Ectodermal cell (in vitro differentiated cells): ENCODE measurements at regions not wholly inside any gene's neighbourhood (a gene's known extent, or its start where the extent isn't known, plus 50 kb on each side); places are given as distances from the start of the nearest gene placed in this dataset.

Experiments
- H3K27ac ChIP-seq: 2 replicates; pipeline ENCODE4 v1.7.0; 2013; ENCODE audit warnings: mild to moderate bottlenecking, low read depth, low read length; ENCODE audit not compliant: insufficient read depth, poor library complexity, severe bottlenecking
- H3K27me3 ChIP-seq: 2 replicates; pipeline ENCODE4 v1.7.0; 2013; ENCODE audit warnings: mild to moderate bottlenecking, low read length; ENCODE audit not compliant: insufficient read depth, control insufficient read depth, poor library complexity, severe bottlenecking
- H3K36me3 ChIP-seq: one replicate; pipeline ENCODE4 v1.7.0; 2013; ENCODE audit warnings: low read length; ENCODE audit not compliant: control insufficient read depth, insufficient read depth
- H3K4me1 ChIP-seq: one replicate; pipeline ENCODE4 v1.7.0; 2013; ENCODE audit warnings: low read length; ENCODE audit not compliant: control insufficient read depth, insufficient read depth
- H3K4me3 ChIP-seq: 2 replicates; pipeline ENCODE4 v1.7.0; 2013; ENCODE audit warnings: low read depth, low read length, control low read depth; ENCODE audit not compliant: insufficient read depth
- H3K9me3 ChIP-seq: 2 replicates; pipeline ENCODE4 v1.7.0; 2013; ENCODE audit warnings: mild to moderate bottlenecking, low read length, moderate library complexity; ENCODE audit not compliant: control insufficient read depth
- WGBS, 2 experiments: methylation state at CpG; one replicate each; pipeline ENCODE4 v1.1.7; 2013; ENCODE audit warnings: missing lambda C conversion rate in 2 of 2; 5-methylcytosine and 5-hydroxymethylcytosine counted together

GRCh38 chr5:156124708-156125107, 202.3 kb upstream of the SGCD start:
- H3K9me3 ChIP-seq = no peaks in the 10 kb centered on the region
- H3K36me3 ChIP-seq = no peaks in the 10 kb centered on the region
- no peaks in the 10 kb centered on the region for H3K4me1 ChIP-seq
- no peaks in the 10 kb centered on the region for H3K27me3 ChIP-seq
- no peak overlapping the region for H3K4me3 ChIP-seq
- 83 to 94% methylated on average over 1 of the region's 1 CpG for WGBS, 2 experiments
- no peak overlapping the region for H3K27ac ChIP-seq

GRCh38 chr5:156125118-156125517, 201.8 kb upstream of the SGCD start:
- Histone ChIP-seq H3K27ac (no peak overlapping the region), H3K4me3 (no peak overlapping the region), H3K27me3 (no peaks in the 10 kb centered on the region), H3K36me3 (no peaks in the 10 kb centered on the region), H3K9me3 (no peaks in the 10 kb centered on the region), H3K4me1 (no peaks in the 10 kb centered on the region)
- WGBS, 2 experiments = 88 to 94% methylated on average over 2 to 3 of the region's 3 CpGs

GRCh38 chr5:156126716-156127115, 200.2 kb upstream of the SGCD start:
- WGBS, 2 experiments = 88% methylated on average over 1 of the region's 1 CpG
- Histone ChIP-seq H3K27ac (no peak overlapping the region), H3K4me1 (no peaks in the 10 kb centered on the region), H3K27me3 (no peaks in the 10 kb centered on the region), H3K36me3 (no peaks in the 10 kb centered on the region), H3K4me3 (no peak overlapping the region), H3K9me3 (no peaks in the 10 kb centered on the region)

GRCh38 chr5:156128026-156128425, 198.9 kb upstream of the SGCD start:
- WGBS, 2 experiments = 82 to 96% methylated on average over 2 of the region's 2 CpGs
- Histone ChIP-seq H3K27ac (no peak overlapping the region), H3K9me3 (no peaks in the 10 kb centered on the region), H3K4me1 (no peaks in the 10 kb centered on the region), H3K4me3 (no peak overlapping the region), H3K27me3 (no peaks in the 10 kb centered on the region), H3K36me3 (no peaks in the 10 kb centered on the region)

GRCh38 chr5:156134216-156134615, 192.7 kb upstream of the SGCD start:
- 92 to 100% methylated on average over 1 to 3 of the region's 3 CpGs for WGBS, 2 experiments
- H3K4me3 ChIP-seq = no peak overlapping the region
- H3K27ac ChIP-seq = no peak overlapping the region
- no peaks in the 10 kb centered on the region for H3K9me3 ChIP-seq
- H3K36me3 ChIP-seq = no peaks in the 10 kb centered on the region
- H3K27me3 ChIP-seq = no peaks in the 10 kb centered on the region
- H3K4me1 ChIP-seq = no peaks in the 10 kb centered on the region

GRCh38 chr5:156135531-156135930, 191.4 kb upstream of the SGCD start:
- Histone ChIP-seq H3K27me3 (no peaks in the 10 kb centered on the region), H3K36me3 (no peaks in the 10 kb centered on the region), H3K9me3 (no peaks in the 10 kb centered on the region), H3K4me1 (no peaks in the 10 kb centered on the region), H3K4me3 (no peak overlapping the region), H3K27ac (no peak overlapping the region)
- 94 to 100% methylated on average over 1 of the region's 1 CpG for WGBS, 2 experiments

GRCh38 chr5:156137071-156137869, 189.7 kb upstream of the SGCD start:
- Histone ChIP-seq H3K27me3 (no peaks in the 10 kb centered on the region), H3K27ac (no peak overlapping the region), H3K4me3 (no peak overlapping the region), H3K36me3 (no peaks in the 10 kb centered on the region), H3K4me1 (no peaks in the 10 kb centered on the region), H3K9me3 (no peaks in the 10 kb centered on the region)
- 78 to 79% methylated on average over 3 to 4 of the region's 5 CpGs for WGBS, 2 experiments

- H3K27ac ChIP-seq = no peak overlapping the region
- H3K4me3 ChIP-seq = no peak overlapping the region
- H3K9me3 ChIP-seq = no peaks in the 10 kb centered on the region
- no peaks in the 10 kb centered on the region for H3K27me3 ChIP-seq
- H3K36me3 ChIP-seq = no peaks in the 10 kb centered on the region
- H3K4me1 ChIP-seq = no peaks in the 10 kb centered on the region
- WGBS, 2 experiments = 93% methylated on average over 2 of the region's 2 CpGs
Observed at GRCh38 chr5:156142867-156143266, 184.1 kb upstream of the SGCD start.

- no peaks in the 10 kb centered on the region for H3K36me3 ChIP-seq
- no peaks in the 10 kb centered on the region for H3K4me1 ChIP-seq
- no peak overlapping the region for H3K27ac ChIP-seq
- no peaks in the 10 kb centered on the region for H3K9me3 ChIP-seq
- H3K27me3 ChIP-seq = no peaks in the 10 kb centered on the region
- H3K4me3 ChIP-seq = no peak overlapping the region
- WGBS, 2 experiments = 87 to 89% methylated on average over 1 of the region's 2 CpGs
Observed at GRCh38 chr5:156147261-156147943, 179.6 kb upstream of the SGCD start.

GRCh38 chr5:156147944-156148285, 179.0 kb upstream of the SGCD start:
- WGBS, 2 experiments = 100% methylated on average over 1 of the region's 1 CpG; no CpG with 5 or more reads in 1 of the 2 experiments
- no peak overlapping the region for H3K4me3 ChIP-seq
- H3K4me1 ChIP-seq = no peaks in the 10 kb centered on the region
- H3K27ac ChIP-seq = no peak overlapping the region
- H3K36me3 ChIP-seq = no peaks in the 10 kb centered on the region
- H3K9me3 ChIP-seq = no peaks in the 10 kb centered on the region
- H3K27me3 ChIP-seq = no peaks in the 10 kb centered on the region
